ENCODE measurements at regions not wholly inside any gene's neighbourhood (a gene's known extent, or its start where the extent isn't known, plus 50 kb on each side); places are given as distances from the start of the nearest gene placed in this dataset.
"Not testable (repeated sequence)": the region's sequence is repeated elsewhere in the genome, so short reads cannot be mapped to it uniquely, and the experiment has no call there.

GRCh38 chr5:91668261-91668660, 285.1 kb upstream of the ARRDC3 start:
- intact Hi-C loops (cut with micrococcal nuclease) = no loop called here

GRCh38 chr5:91652678-91653077, 269.6 kb upstream of the ARRDC3 start:
- intact Hi-C loops (cut with micrococcal nuclease) = no loop called here

- intact Hi-C loops (cut with micrococcal nuclease) = no loop called here
These were observed 268.6 kb upstream of the ARRDC3 start for GRCh38 chr5:91651704-91652103.

GRCh38 chr5:91645347-91645746, 262.2 kb upstream of the ARRDC3 start:
- intact Hi-C loops (cut with micrococcal nuclease) = loop anchor here (10.0 kb wide), 1 partner anchor 781 kb away; no protein-coding TSS in a partner anchor

GRCh38 chr5:91643797-91644196, 260.7 kb upstream of the ARRDC3 start:
- intact Hi-C loops (cut with micrococcal nuclease) = loop anchor here (10.0 kb wide), 1 partner anchor 779 kb away; no protein-coding TSS in a partner anchor

- intact Hi-C loops (cut with micrococcal nuclease) = loop anchor here (10.0 kb wide), 1 partner anchor 778 kb away; no protein-coding TSS in a partner anchor
These were observed 259.5 kb upstream of the ARRDC3 start for GRCh38 chr5:91642581-91642980.

GRCh38 chr5:91641730-91642350, 258.7 kb upstream of the ARRDC3 start:
- intact Hi-C loops (cut with micrococcal nuclease) = loop anchor here (1.0 to 10.0 kb wide), 2 partner anchors 142 to 777 kb away; no protein-coding TSS in a partner anchor

- intact Hi-C loops (cut with micrococcal nuclease) = loop anchor here (10.0 kb wide), 1 partner anchor 775 kb away; no protein-coding TSS in a partner anchor
These were observed 256.6 kb upstream of the ARRDC3 start for GRCh38 chr5:91639744-91640143.

- intact Hi-C loops (cut with micrococcal nuclease) = no loop called here
These were observed 254.9 kb upstream of the ARRDC3 start for GRCh38 chr5:91638010-91638409.

GRCh38 chr5:91635950-91636734, 253.0 kb upstream of the ARRDC3 start:
- intact Hi-C loops (cut with micrococcal nuclease) = no loop called here

GRCh38 chr5:91632871-91633270, 249.8 kb upstream of the ARRDC3 start:
- intact Hi-C loops (cut with micrococcal nuclease) = no loop called here

- intact Hi-C loops (cut with micrococcal nuclease) = no loop called here
These were observed 228.6 kb upstream of the ARRDC3 start for GRCh38 chr5:91611746-91612145.

- intact Hi-C loops (cut with micrococcal nuclease) = no loop called here
These were observed 224.6 kb upstream of the ARRDC3 start for GRCh38 chr5:91607675-91608074.

- intact Hi-C loops (cut with micrococcal nuclease) = no loop called here
These were observed 216.7 kb upstream of the ARRDC3 start for GRCh38 chr5:91599863-91600262.

- intact Hi-C loops (cut with micrococcal nuclease) = no loop called here
These were observed 215.1 kb upstream of the ARRDC3 start for GRCh38 chr5:91598216-91598615.

GRCh38 chr5:91595424-91595823, 212.3 kb upstream of the ARRDC3 start:
- intact Hi-C loops (cut with micrococcal nuclease) = no loop called here

- intact Hi-C loops (cut with micrococcal nuclease) = no loop called here
These were observed 208.0 kb upstream of the ARRDC3 start for GRCh38 chr5:91591076-91591475.

GRCh38 chr5:91586232-91586631, 203.1 kb upstream of the ARRDC3 start:
- intact Hi-C loops (cut with micrococcal nuclease) = no loop called here

GRCh38 chr5:91584352-91584751, 201.2 kb upstream of the ARRDC3 start:
- intact Hi-C loops (cut with micrococcal nuclease) = no loop called here

- intact Hi-C loops (cut with micrococcal nuclease) = not testable (repeated sequence)
These were observed 182.9 kb upstream of the ARRDC3 start for GRCh38 chr5:91566012-91566411.

- intact Hi-C loops (cut with micrococcal nuclease) = no loop called here
These were observed 179.8 kb upstream of the ARRDC3 start for GRCh38 chr5:91562922-91563321.

GRCh38 chr5:91541696-91542095, 158.6 kb upstream of the ARRDC3 start:
- intact Hi-C loops (cut with micrococcal nuclease) = no loop called here

- intact Hi-C loops (cut with micrococcal nuclease) = no loop called here
These were observed 155.1 kb upstream of the ARRDC3 start for GRCh38 chr5:91538179-91538578.
